ENCODE measurements at regions not wholly inside any gene's neighbourhood (a gene's known extent, or its start where the extent isn't known, plus 50 kb on each side); places are given as distances from the start of the nearest gene placed in this dataset.

DNA sequence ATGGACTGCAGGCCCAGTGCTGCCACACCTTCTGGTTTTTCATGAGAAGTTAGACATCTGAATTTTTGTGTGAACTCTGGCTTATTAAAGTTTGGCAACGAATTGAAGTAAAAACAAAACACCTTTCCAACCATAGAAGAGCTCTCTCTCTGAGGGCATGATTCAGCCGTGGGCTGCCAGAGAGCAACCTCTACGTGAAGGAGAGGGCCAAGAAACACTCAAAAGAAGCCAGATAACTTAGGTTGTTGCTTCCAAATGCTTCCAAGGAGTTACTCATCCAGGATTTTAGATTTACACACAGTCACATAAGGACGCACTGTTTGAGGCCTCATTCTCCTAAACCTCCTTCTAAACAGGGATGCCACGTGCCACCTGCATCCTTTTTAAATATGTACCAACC lies 65.5 kb downstream of the NRN1 start:
- no peak overlapping the region for H2AFZ ChIP-seq (ENCODE audit: low read depth)
- H4K20me1 ChIP-seq (ENCODE audit: insufficient read depth), result no peaks in the 10 kb centered on the region
- ChIA-PET POLR2A (no interaction called here), CTCF (interaction anchor here (0.9 kb wide), 2 partner anchors 10 to 29 kb away, joined by 3 read pairs; no protein-coding TSS in a partner anchor)
- H3K4me3 ChIP-seq (ENCODE audit: low read depth in 2 of 2, low read length in 1 of 2), result no peak overlapping the region
- peak overlapping the region in 1 of 2 experiments; percentile 5; a peak in 1 of 4 replicates for H3K27ac ChIP-seq (ENCODE audit: low read depth in 2 of 2, low read length in 1 of 2)
- no peaks in the 10 kb centered on the region for H3K79me2 ChIP-seq (ENCODE audit: insufficient read depth)
- DNase-seq, result no peak
- no peaks in the 10 kb centered on the region for H3K27me3 ChIP-seq (ENCODE audit: insufficient read depth)
- peak overlapping the region; percentile 42; the same call in 1 of the 2 replicates for H3K4me2 ChIP-seq
- H3K9me2 ChIP-seq, result no peaks in the 10 kb centered on the region
- H3F3A ChIP-seq (replicated peaks; ENCODE audit: insufficient read depth), result peaks cover 23% of the 10 kb centered on the region
- H3K9me3 ChIP-seq, result 0 out of 2 replicates have a peak, but pooled peaks cover 5% of the 10 kb centered on the region
- WGBS (ENCODE audit: low lambda C conversion rate), result 37% methylated on average over 5 of the region's 5 CpGs
- no peaks in the 10 kb centered on the region for H3K36me3 ChIP-seq (replicated peaks in 1 of 2; ENCODE audit: control insufficient read depth in 1 of 2, insufficient read depth in 2 of 2, low read length in 1 of 2)
- TF ChIP-seq JUND (IDR thresholded peaks at IDR 0.05), result no peak
- no peak for TF ChIP-seq RXRA (IDR thresholded peaks at IDR 0.05; ENCODE audit: borderline replicate concordance, low read depth)
- TF ChIP-seq NRF1 (IDR thresholded peaks at IDR 0.05; ENCODE audit: low read depth, low read length), result no peak
- no peak for TF ChIP-seq FOXJ3 (CRISPR knock-in tag; IDR thresholded peaks at IDR 0.05)
- no peak for TF ChIP-seq NFIC (IDR thresholded peaks at IDR 0.05; ENCODE audit: borderline replicate concordance)
- no peak for TF ChIP-seq EZH2phosphoT487 (IDR thresholded peaks at IDR 0.05; ENCODE audit: borderline replicate concordance, low read depth)
- TF ChIP-seq, protein P1, sequence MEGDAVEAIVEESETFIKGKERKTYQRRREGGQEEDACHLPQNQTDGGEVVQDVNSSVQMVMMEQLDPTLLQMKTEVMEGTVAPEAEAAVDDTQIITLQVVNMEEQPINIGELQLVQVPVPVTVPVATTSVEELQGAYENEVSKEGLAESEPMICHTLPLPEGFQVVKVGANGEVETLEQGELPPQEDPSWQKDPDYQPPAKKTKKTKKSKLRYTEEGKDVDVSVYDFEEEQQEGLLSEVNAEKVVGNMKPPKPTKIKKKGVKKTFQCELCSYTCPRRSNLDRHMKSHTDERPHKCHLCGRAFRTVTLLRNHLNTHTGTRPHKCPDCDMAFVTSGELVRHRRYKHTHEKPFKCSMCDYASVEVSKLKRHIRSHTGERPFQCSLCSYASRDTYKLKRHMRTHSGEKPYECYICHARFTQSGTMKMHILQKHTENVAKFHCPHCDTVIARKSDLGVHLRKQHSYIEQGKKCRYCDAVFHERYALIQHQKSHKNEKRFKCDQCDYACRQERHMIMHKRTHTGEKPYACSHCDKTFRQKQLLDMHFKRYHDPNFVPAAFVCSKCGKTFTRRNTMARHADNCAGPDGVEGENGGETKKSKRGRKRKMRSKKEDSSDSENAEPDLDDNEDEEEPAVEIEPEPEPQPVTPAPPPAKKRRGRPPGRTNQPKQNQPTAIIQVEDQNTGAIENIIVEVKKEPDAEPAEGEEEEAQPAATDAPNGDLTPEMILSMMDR (IDR thresholded peaks at IDR 0.05), result no peak
- no peak for TF ChIP-seq EP300 (IDR thresholded peaks at IDR 0.05; ENCODE audit: borderline replicate concordance in 1 of 2, low read depth in 1 of 2, low read length in 1 of 2)
- TF ChIP-seq, protein P2, sequence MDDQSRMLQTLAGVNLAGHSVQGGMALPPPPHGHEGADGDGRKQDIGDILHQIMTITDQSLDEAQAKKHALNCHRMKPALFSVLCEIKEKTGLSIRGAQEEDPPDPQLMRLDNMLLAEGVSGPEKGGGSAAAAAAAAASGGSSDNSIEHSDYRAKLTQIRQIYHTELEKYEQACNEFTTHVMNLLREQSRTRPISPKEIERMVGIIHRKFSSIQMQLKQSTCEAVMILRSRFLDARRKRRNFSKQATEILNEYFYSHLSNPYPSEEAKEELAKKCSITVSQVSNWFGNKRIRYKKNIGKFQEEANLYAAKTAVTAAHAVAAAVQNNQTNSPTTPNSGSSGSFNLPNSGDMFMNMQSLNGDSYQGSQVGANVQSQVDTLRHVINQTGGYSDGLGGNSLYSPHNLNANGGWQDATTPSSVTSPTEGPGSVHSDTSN (IDR thresholded peaks at IDR 0.05), result no peak
- no peak for TF ChIP-seq RCOR1 (IDR thresholded peaks at IDR 0.05; ENCODE audit: low read length)
- TF ChIP-seq RAD21 (IDR thresholded peaks at IDR 0.05; ENCODE audit: low read length), result no peak
- TF ChIP-seq ELF1 (IDR thresholded peaks at IDR 0.05), result no peak
- TF ChIP-seq CHD2 (IDR thresholded peaks at IDR 0.05; ENCODE audit: low read length, partially characterized antibody), result no peak
- TF ChIP-seq FOXM1 (IDR thresholded peaks at IDR 0.05; ENCODE audit: low read depth), result no peak
- no peak for TF ChIP-seq YY1 (IDR thresholded peaks at IDR 0.05; ENCODE audit: low read depth)
- TF ChIP-seq, protein P3, sequence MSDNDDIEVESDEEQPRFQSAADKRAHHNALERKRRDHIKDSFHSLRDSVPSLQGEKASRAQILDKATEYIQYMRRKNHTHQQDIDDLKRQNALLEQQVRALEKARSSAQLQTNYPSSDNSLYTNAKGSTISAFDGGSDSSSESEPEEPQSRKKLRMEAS (IDR thresholded peaks at IDR 0.05; ENCODE audit: low read depth), result no peak
- no peak for TF ChIP-seq GABPA (IDR thresholded peaks at IDR 0.05; ENCODE audit: low read depth)
- H3K4me1 ChIP-seq (ENCODE audit: control insufficient read depth in 1 of 2, insufficient read depth in 2 of 2, low read depth in 1 of 2, low read length in 1 of 2), result peaks cover 17% of the 10 kb centered on the region in 2 experiments; a peak in 3 of 4 replicates
- no peak overlapping the region for H3K9ac ChIP-seq

DNA sequence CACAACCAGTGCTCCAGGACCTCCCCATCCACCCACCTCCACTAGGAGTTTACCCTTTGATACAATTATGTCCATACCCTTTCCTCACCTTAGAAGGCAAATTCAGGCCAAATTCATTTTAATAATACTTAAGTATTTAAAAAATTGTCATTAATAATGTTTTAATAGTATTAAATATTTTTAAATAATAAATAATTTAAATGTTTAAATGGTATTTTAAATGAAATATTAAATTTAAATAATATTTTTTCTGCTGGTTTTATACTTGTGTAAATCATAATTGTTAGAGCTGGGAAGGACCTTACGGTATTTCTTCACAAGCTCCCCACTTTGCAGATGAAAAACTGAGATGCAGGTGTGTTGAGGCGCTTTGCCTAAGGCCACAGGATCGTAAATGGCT lies 67.8 kb downstream of the NRN1 start:
- Histone ChIP-seq H3K9ac (no peak overlapping the region), H3K79me2 (ENCODE audit: insufficient read depth) (no peaks in the 10 kb centered on the region), H3K27ac (ENCODE audit: low read depth in 2 of 2, low read length in 1 of 2) (no peak overlapping the region), H3K9me2 (no peaks in the 10 kb centered on the region), H3K4me3 (ENCODE audit: low read depth in 2 of 2, low read length in 1 of 2) (no peak overlapping the region), H3K4me2 (no peak overlapping the region), H3K4me1 (ENCODE audit: control insufficient read depth in 1 of 2, insufficient read depth in 2 of 2, low read depth in 1 of 2, low read length in 1 of 2) (peaks cover 20% of the 10 kb centered on the region in 2 experiments; a peak in 3 of 4 replicates), H3K27me3 (ENCODE audit: insufficient read depth) (no peaks in the 10 kb centered on the region), H3F3A (replicated peaks; ENCODE audit: insufficient read depth) (peaks cover 23% of the 10 kb centered on the region), H4K20me1 (ENCODE audit: insufficient read depth) (no peaks in the 10 kb centered on the region), H2AFZ (ENCODE audit: low read depth) (no peak overlapping the region), H3K36me3 (replicated peaks in 1 of 2; ENCODE audit: control insufficient read depth in 1 of 2, insufficient read depth in 2 of 2, low read length in 1 of 2) (no peaks in the 10 kb centered on the region), H3K9me3 (0 out of 2 replicates have a peak, but pooled peaks cover 5% of the 10 kb centered on the region)
- CTCF ChIA-PET, result interaction anchor here (0.6 to 0.7 kb wide), 2 partner anchors 12 to 396 kb away, joined by 3 read pairs; no protein-coding TSS in a partner anchor
- 86% methylated on average over 3 of the region's 3 CpGs for WGBS (ENCODE audit: low lambda C conversion rate)
- POLR2A ChIA-PET, result no interaction called here
- DNase-seq, result no peak
- TF ChIP-seq MEF2A (IDR thresholded peaks at IDR 0.05; ENCODE audit: borderline replicate concordance, low read depth) (no peak), YY1 (IDR thresholded peaks at IDR 0.05; ENCODE audit: low read depth) (no peak)

Data from SK-N-SH (cell line).